ENCODE measurements at regions not wholly inside any gene's neighbourhood (a gene's known extent, or its start where the extent isn't known, plus 50 kb on each side); places are given as distances from the start of the nearest gene placed in this dataset.

DNA sequence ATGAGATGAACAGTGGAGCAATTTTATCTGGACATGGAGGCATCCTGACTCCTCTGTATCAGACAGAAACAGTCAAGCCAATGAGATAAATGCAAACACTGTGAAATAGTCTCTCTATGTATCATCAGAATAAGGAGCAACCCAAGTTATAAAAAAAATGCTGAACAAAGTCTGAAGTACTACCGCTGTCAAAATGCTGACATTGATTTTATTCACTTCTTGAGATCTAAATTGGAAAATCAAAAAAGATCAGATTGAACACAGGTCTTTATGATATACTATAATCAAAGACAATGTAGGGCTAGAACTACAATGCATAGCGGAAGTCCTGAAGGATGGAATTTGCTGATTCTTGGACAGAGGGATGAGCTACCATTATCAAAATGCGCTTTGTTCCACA is 76.1 kb downstream of the FTHL17 start (continued):
- TF ChIP-seq, protein P1, sequence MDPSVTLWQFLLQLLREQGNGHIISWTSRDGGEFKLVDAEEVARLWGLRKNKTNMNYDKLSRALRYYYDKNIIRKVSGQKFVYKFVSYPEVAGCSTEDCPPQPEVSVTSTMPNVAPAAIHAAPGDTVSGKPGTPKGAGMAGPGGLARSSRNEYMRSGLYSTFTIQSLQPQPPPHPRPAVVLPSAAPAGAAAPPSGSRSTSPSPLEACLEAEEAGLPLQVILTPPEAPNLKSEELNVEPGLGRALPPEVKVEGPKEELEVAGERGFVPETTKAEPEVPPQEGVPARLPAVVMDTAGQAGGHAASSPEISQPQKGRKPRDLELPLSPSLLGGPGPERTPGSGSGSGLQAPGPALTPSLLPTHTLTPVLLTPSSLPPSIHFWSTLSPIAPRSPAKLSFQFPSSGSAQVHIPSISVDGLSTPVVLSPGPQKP (IDR thresholded peaks at IDR 0.05; ENCODE audit: low read depth, low read length), result no peak
- no peak for TF ChIP-seq IKZF1 (conservative IDR thresholded peaks at IDR 0.05)
- TF ChIP-seq RB1 (IDR thresholded peaks at IDR 0.05; ENCODE audit: borderline replicate concordance), result no peak
- TF ChIP-seq, protein P2, sequence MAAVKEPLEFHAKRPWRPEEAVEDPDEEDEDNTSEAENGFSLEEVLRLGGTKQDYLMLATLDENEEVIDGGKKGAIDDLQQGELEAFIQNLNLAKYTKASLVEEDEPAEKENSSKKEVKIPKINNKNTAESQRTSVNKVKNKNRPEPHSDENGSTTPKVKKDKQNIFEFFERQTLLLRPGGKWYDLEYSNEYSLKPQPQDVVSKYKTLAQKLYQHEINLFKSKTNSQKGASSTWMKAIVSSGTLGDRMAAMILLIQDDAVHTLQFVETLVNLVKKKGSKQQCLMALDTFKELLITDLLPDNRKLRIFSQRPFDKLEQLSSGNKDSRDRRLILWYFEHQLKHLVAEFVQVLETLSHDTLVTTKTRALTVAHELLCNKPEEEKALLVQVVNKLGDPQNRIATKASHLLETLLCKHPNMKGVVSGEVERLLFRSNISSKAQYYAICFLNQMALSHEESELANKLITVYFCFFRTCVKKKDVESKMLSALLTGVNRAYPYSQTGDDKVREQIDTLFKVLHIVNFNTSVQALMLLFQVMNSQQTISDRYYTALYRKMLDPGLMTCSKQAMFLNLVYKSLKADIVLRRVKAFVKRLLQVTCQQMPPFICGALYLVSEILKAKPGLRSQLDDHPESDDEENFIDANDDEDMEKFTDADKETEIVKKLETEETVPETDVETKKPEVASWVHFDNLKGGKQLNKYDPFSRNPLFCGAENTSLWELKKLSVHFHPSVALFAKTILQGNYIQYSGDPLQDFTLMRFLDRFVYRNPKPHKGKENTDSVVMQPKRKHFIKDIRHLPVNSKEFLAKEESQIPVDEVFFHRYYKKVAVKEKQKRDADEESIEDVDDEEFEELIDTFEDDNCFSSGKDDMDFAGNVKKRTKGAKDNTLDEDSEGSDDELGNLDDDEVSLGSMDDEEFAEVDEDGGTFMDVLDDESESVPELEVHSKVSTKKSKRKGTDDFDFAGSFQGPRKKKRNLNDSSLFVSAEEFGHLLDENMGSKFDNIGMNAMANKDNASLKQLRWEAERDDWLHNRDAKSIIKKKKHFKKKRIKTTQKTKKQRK (IDR thresholded peaks at IDR 0.05; ENCODE audit: low read depth, low read length), result no peak
- TF ChIP-seq KLF5 (IDR thresholded peaks at IDR 0.05; ENCODE audit: partially characterized antibody), result no peak
- no peak for TF ChIP-seq SRF (IDR thresholded peaks at IDR 0.05; ENCODE audit: low read depth in 2 of 2, low read length in 2 of 2)
- no peak for TF ChIP-seq TARDBP (IDR thresholded peaks at IDR 0.05; ENCODE audit: borderline replicate concordance)

DNA sequence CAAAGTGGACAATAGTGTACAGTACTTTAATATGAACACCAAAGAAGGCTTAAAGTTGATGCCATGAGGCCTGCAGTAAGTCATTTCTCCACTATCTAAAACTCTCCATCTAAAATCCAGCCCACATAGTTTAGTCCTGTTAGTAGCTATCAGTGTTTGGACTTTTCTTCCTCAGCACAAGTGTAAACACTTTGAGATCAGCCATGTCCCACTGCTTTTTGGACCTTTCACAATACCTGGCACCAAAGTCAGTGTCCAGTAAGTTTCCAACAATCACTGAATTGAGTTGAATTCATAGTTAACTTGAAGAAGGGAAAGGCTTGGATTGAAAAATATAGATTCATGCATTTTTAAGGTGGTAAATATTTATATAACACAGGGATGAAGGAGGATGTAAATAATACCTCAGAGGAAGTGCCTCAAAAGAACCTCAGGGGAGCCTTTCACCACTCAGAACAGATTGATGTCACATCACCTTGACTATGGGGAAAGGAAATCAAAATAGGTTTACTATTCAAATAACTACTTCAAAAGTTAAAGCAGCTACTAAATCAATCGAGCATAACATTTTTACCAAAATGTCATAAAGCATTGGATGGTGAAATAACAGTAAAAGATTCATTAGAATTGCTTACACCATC is 76.7 kb downstream of the FTHL17 start:
- BruUV-seq (replicated peaks), result no TSS peak
- intact Hi-C loops (cut with micrococcal nuclease; ENCODE audit: unreplicated experiment) (no loop called here), in situ Hi-C loops (cut with MboI) (no loop called here)
- whole genome bisulfite sequencing (ENCODE audit: insufficient coverage, insufficient replicate concordance, low lambda C conversion rate, missing lambda C conversion rate), result 0% methylated on average over 1 of the region's 1 CpG
- RAD21 ChIA-PET (ENCODE audit: unreplicated experiment), result no interaction called here
- H3K27me3 ChIP-seq (replicated peaks in 1 of 2; ENCODE audit: control insufficient read depth in 2 of 2, insufficient read depth in 2 of 2, low read length in 1 of 2), result 0 out of 4 replicates have a peak, but pooled peaks cover 0 to 2% of the 10 kb centered on the region in 2 experiments
- no peak overlapping the region for H3K4me3 ChIP-seq
- no peak overlapping the region for H3K27ac ChIP-seq (ENCODE audit: control insufficient read depth, insufficient read depth)
- H3K9ac ChIP-seq (ENCODE audit: control insufficient read depth, insufficient read depth, low read length), result no peak overlapping the region
- no peak overlapping the region for H3K4me2 ChIP-seq (ENCODE audit: control insufficient read depth, insufficient read depth)
- H3K79me2 ChIP-seq (ENCODE audit: control insufficient read depth, insufficient read depth, low read length), result no peaks in the 10 kb centered on the region
- SMC1A ChIA-PET (ENCODE audit: uncharacterized antibody, unreplicated experiment), result interaction anchor here (1.0 kb wide), 1 partner anchor 11 kb away, joined by 3 read pairs; no protein-coding TSS in a partner anchor
- POLR2A ChIA-PET, result no interaction called here
- no peaks in the 10 kb centered on the region; the same call in 2 of the 3 replicates for H3K9me3 ChIP-seq (replicated peaks; ENCODE audit: control insufficient read depth, insufficient read depth, low read length)
- H3K4me1 ChIP-seq (ENCODE audit: control insufficient read depth, insufficient read depth, low read length), result no peaks in the 10 kb centered on the region
- H3K36me3 ChIP-seq (ENCODE audit: control insufficient read depth in 2 of 2, insufficient read depth in 2 of 2, low read length in 1 of 2), result no peaks in the 10 kb centered on the region
- H4K20me1 ChIP-seq (ENCODE audit: control insufficient read depth, insufficient read depth), result no peaks in the 10 kb centered on the region
- DNase-seq (ENCODE audit: low read depth, low spot score), result no peak
- no peak overlapping the region for H2AFZ ChIP-seq (ENCODE audit: control insufficient read depth, low read depth, low read length)
- no peak for ATAC-seq
- FAIRE-seq, result no peak
- CTCF ChIA-PET, result no interaction called here
- TF ChIP-seq, protein P3, sequence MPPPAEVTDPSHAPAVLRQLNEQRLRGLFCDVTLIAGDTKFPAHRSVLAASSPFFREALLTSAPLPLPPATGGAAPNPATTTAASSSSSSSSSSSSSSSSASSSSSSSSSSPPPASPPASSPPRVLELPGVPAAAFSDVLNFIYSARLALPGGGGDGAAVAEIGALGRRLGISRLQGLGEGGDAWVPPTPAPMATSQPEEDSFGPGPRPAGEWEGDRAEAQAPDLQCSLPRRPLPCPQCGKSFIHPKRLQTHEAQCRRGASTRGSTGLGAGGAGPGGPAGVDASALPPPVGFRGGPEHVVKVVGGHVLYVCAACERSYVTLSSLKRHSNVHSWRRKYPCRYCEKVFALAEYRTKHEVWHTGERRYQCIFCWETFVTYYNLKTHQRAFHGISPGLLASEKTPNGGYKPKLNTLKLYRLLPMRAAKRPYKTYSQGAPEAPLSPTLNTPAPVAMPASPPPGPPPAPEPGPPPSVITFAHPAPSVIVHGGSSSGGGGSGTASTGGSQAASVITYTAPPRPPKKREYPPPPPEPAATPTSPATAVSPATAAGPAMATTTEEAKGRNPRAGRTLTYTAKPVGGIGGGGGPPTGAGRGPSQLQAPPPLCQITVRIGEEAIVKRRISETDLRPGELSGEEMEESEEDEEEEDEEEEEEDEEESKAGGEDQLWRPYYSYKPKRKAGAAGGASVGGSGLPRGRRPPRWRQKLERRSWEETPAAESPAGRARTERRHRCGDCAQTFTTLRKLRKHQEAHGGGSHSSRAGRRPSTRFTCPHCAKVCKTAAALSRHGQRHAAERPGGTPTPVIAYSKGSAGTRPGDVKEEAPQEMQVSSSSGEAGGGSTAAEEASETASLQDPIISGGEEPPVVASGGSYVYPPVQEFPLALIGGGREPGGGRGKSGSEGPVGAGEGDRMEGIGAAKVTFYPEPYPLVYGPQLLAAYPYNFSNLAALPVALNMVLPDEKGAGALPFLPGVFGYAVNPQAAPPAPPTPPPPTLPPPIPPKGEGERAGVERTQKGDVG (CRISPR knock-in tag; IDR thresholded peaks at IDR 0.05), result no peak
- TF ChIP-seq, protein P4, sequence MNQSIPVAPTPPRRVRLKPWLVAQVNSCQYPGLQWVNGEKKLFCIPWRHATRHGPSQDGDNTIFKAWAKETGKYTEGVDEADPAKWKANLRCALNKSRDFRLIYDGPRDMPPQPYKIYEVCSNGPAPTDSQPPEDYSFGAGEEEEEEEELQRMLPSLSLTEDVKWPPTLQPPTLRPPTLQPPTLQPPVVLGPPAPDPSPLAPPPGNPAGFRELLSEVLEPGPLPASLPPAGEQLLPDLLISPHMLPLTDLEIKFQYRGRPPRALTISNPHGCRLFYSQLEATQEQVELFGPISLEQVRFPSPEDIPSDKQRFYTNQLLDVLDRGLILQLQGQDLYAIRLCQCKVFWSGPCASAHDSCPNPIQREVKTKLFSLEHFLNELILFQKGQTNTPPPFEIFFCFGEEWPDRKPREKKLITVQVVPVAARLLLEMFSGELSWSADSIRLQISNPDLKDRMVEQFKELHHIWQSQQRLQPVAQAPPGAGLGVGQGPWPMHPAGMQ (IDR thresholded peaks at IDR 0.05; ENCODE audit: borderline replicate concordance), result no peak
- TF ChIP-seq SRF (IDR thresholded peaks at IDR 0.05; ENCODE audit: low read depth in 2 of 2, low read length in 2 of 2), result no peak
- no peak for TF ChIP-seq STAT3 (IDR thresholded peaks at IDR 0.05; ENCODE audit: low read depth, low read length)
- TF ChIP-seq IRF4 (IDR thresholded peaks at IDR 0.05; ENCODE audit: low read depth, low read length), result no peak
- no peak for TF ChIP-seq HDGF (IDR thresholded peaks at IDR 0.05)
- TF ChIP-seq ESRRA (IDR thresholded peaks at IDR 0.05; ENCODE audit: low read length), result no peak
